SK-N-MC (cell line): ENCODE measurements at regions not wholly inside any gene's neighbourhood (a gene's known extent, or its start where the extent isn't known, plus 50 kb on each side); places are given as distances from the start of the nearest gene placed in this dataset.

ENCODE experiments used
- EZH2 ChIP-seq: fragments of 200-600 bp; sonication (generic); IDR thresholded peaks from one replicate; pipeline ENCODE4 v1.6.1; 2017; ENCODE audit warnings: antibody characterized with exemption
- FOXP2 ChIP-seq: optimal IDR thresholded peaks from 2 replicates; pipeline ENCODE3; 2011; ENCODE audit warnings: mild to moderate bottlenecking, moderate library complexity; ENCODE audit not compliant: insufficient read depth; ENCODE audit errors: extremely low read length, control extremely low read depth
- POLR2AphosphoS5 ChIP-seq: IDR thresholded peaks from 2 replicates; pipeline ENCODE4 v1.6.1; 2012; ENCODE audit warnings: mild to moderate bottlenecking, low read depth, low read length, borderline replicate concordance

- TF ChIP-seq EZH2 = no peak
- TF ChIP-seq POLR2AphosphoS5 = no peak
- no peak for TF ChIP-seq FOXP2
Measured at GRCh38 chr6:139863964-139864363, 489.5 kb upstream of the CITED2 start.
